ENCODE measurements at regions not wholly inside any gene's neighbourhood (a gene's known extent, or its start where the extent isn't known, plus 50 kb on each side); places are given as distances from the start of the nearest gene placed in this dataset.
"Not testable (repeated sequence)": the region's sequence is repeated elsewhere in the genome, so short reads cannot be mapped to it uniquely, and the experiment has no call there.

GRCh38 chrX:116781926-116782325 is 319.1 kb upstream of the CT83 start:
- peak; percentile 3 for DNase-seq
- Histone ChIP-seq H3K9me3 (replicated peaks; ENCODE audit: control insufficient read depth, low read depth, low read length) (no peaks in the 10 kb centered on the region), H3K4me3 (ENCODE audit: low read length) (no peak overlapping the region), H3K4me1 (ENCODE audit: control insufficient read depth, insufficient read depth, low read length) (no peaks in the 10 kb centered on the region), H3K36me3 (ENCODE audit: control insufficient read depth, insufficient read depth, low read length) (no peaks in the 10 kb centered on the region), H3K27ac (ENCODE audit: low read length) (no peak overlapping the region), H3K27me3 (ENCODE audit: control insufficient read depth, insufficient read depth, low read length) (peaks cover 3% of the 10 kb centered on the region)
- WGBS (ENCODE audit: insufficient coverage) = 61% methylated on average over 4 of the region's 4 CpGs

DNA sequence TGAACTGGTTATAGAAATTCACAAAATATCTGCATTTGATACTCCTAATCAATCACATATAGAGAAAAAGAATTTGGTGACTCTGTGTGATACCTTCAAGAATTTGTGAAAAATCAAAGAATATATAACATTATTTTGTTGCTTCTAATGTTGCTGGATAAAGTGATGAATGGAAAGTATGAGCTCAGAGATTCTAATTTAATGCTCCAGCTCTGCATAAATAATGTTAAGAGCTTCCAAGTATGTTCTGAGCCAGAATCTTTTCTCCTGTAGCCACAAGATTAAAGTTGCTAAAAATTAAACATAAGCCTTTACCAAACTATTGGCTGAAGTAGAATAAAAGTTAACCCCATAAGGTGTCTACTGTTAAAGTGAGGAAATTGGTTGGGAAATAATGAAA is 294.7 kb upstream of the CT83 start:
- peak; percentile 79 for DNase-seq

DNA sequence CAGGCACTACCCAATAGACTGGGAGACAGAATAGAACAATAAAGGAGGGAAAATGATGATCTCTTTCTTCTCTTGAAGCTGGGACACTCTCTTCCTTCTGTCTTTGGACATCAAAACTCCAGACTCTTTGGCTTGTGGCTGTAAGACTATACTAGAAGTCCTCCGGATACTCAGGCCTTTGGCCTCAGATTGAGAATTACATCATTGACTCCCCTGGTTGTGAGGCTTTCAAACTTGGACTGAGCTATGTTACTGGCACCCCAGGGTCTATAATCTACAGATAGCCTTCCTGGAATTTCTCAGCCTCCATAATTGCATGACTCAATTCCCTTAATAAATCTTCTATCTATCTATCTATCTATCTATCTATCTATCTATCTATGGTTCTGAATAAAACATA is 294.2 kb upstream of the CT83 start:
- H3K36me3 ChIP-seq (ENCODE audit: control insufficient read depth, insufficient read depth, low read length) = no peaks in the 10 kb centered on the region
- no peaks in the 10 kb centered on the region for H3K4me1 ChIP-seq (ENCODE audit: control insufficient read depth, insufficient read depth, low read length)
- H3K4me3 ChIP-seq (ENCODE audit: low read length) = no peak overlapping the region
- 83% methylated on average over 1 of the region's 1 CpG for WGBS (ENCODE audit: insufficient coverage)
- DNase-seq = peak; percentile 84
- H3K9me3 ChIP-seq (replicated peaks; ENCODE audit: control insufficient read depth, low read depth, low read length) = no peaks in the 10 kb centered on the region
- peaks cover 7% of the 10 kb centered on the region for H3K27me3 ChIP-seq (ENCODE audit: control insufficient read depth, insufficient read depth, low read length)
- peak overlapping the region; percentile 25 for H3K27ac ChIP-seq (ENCODE audit: low read length)

More for the DNA sequence above, 294.7 kb upstream of the CT83 start:
- H3K27me3 ChIP-seq (ENCODE audit: control insufficient read depth, insufficient read depth, low read length) = peaks cover 7% of the 10 kb centered on the region
- no peaks in the 10 kb centered on the region for H3K36me3 ChIP-seq (ENCODE audit: control insufficient read depth, insufficient read depth, low read length)
- H3K27ac ChIP-seq (ENCODE audit: low read length) = no peak overlapping the region
- no peaks in the 10 kb centered on the region for H3K4me1 ChIP-seq (ENCODE audit: control insufficient read depth, insufficient read depth, low read length)
- H3K4me3 ChIP-seq (ENCODE audit: low read length) = no peak overlapping the region
- no peaks in the 10 kb centered on the region for H3K9me3 ChIP-seq (replicated peaks; ENCODE audit: control insufficient read depth, low read depth, low read length)

DNA sequence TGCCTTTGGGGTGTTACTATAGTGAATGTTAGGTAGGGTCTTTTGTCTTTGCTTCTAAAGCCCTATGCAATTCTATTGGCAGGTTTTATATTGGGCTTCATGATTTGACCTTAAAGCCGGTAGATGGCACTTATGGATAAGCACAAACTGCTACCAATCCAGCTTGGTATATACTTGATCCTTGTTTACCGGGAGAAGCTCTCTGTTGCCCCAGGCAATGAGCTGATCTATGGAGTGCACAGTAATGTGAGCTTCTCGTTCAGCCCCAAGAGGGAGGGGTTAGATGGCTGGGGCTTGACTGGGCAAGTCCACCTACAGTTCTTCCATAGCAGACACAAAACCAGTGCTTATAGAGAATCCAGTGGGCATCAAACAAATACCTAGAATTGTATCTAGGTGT is 287.2 kb upstream of the CT83 start:
- Histone ChIP-seq H3K4me1 (ENCODE audit: control insufficient read depth, insufficient read depth, low read length) (no peaks in the 10 kb centered on the region), H3K36me3 (ENCODE audit: control insufficient read depth, insufficient read depth, low read length) (no peaks in the 10 kb centered on the region), H3K27ac (ENCODE audit: low read length) (no peak overlapping the region), H3K27me3 (ENCODE audit: control insufficient read depth, insufficient read depth, low read length) (peaks cover 2% of the 10 kb centered on the region), H3K4me3 (ENCODE audit: low read length) (no peak overlapping the region), H3K9me3 (replicated peaks; ENCODE audit: control insufficient read depth, low read depth, low read length) (no peaks in the 10 kb centered on the region)
- no CpG with 5 or more reads among the region's 3 CpGs for WGBS (ENCODE audit: insufficient coverage)
- no peak for DNase-seq

GRCh38 chrX:116732214-116732613 is 269.4 kb upstream of the CT83 start:
- no CpG with 5 or more reads among the region's 2 CpGs for WGBS (ENCODE audit: insufficient coverage)
- no peak for DNase-seq
- Histone ChIP-seq H3K27me3 (ENCODE audit: control insufficient read depth, insufficient read depth, low read length) (no peaks in the 10 kb centered on the region), H3K36me3 (ENCODE audit: control insufficient read depth, insufficient read depth, low read length) (no peaks in the 10 kb centered on the region), H3K4me3 (ENCODE audit: low read length) (no peak overlapping the region), H3K4me1 (ENCODE audit: control insufficient read depth, insufficient read depth, low read length) (no peaks in the 10 kb centered on the region), H3K9me3 (replicated peaks; ENCODE audit: control insufficient read depth, low read depth, low read length) (no peaks in the 10 kb centered on the region), H3K27ac (ENCODE audit: low read length) (no peak overlapping the region)

DNA sequence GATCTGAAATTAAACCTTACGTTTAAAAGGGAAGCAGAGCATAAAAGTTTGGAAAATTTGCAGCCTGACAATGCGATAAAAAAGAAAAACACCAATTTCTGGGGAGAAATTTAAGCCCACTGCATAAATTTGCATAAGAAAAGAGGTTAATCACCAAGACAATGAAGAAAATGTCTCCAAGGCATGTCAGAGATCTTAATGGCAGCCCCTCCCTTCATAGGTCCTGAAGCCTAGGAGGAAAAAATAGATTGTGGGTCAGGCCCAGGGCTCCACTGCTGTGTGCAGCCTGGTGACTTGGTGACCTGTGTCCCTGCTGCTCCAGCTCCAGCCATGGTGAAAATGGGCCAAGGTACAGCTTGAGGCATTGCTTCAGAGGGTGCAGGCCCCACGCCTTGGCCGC is 264.0 kb upstream of the CT83 start:
- H3K27ac ChIP-seq (ENCODE audit: low read length) = no peak overlapping the region
- H3K27me3 ChIP-seq (ENCODE audit: control insufficient read depth, insufficient read depth, low read length) = no peaks in the 10 kb centered on the region
- H3K9me3 ChIP-seq (replicated peaks; ENCODE audit: control insufficient read depth, low read depth, low read length) = no peaks in the 10 kb centered on the region
- no peaks in the 10 kb centered on the region for H3K4me1 ChIP-seq (ENCODE audit: control insufficient read depth, insufficient read depth, low read length)
- H3K36me3 ChIP-seq (ENCODE audit: control insufficient read depth, insufficient read depth, low read length) = no peaks in the 10 kb centered on the region
- WGBS (ENCODE audit: insufficient coverage) = 82% methylated on average over 3 of the region's 4 CpGs
- no peak overlapping the region for H3K4me3 ChIP-seq (ENCODE audit: low read length)
- no peak for DNase-seq

GRCh38 chrX:116694046-116694445 is 231.3 kb upstream of the CT83 start:
- Histone ChIP-seq H3K27me3 (ENCODE audit: control insufficient read depth, insufficient read depth, low read length) (no peaks in the 10 kb centered on the region), H3K36me3 (ENCODE audit: control insufficient read depth, insufficient read depth, low read length) (no peaks in the 10 kb centered on the region), H3K4me1 (ENCODE audit: control insufficient read depth, insufficient read depth, low read length) (no peaks in the 10 kb centered on the region), H3K4me3 (ENCODE audit: low read length) (no peak overlapping the region), H3K9me3 (replicated peaks; ENCODE audit: control insufficient read depth, low read depth, low read length) (no peaks in the 10 kb centered on the region), H3K27ac (ENCODE audit: low read length) (no peak overlapping the region)
- no peak for DNase-seq
- WGBS (ENCODE audit: insufficient coverage) = 68% methylated on average over 17 of the region's 19 CpGs

- not testable (repeated sequence) for H3K36me3 ChIP-seq (ENCODE audit: control insufficient read depth, insufficient read depth, low read length); H3K27me3 ChIP-seq (ENCODE audit: control insufficient read depth, insufficient read depth, low read length); H3K27ac ChIP-seq (ENCODE audit: low read length); H3K9me3 ChIP-seq (replicated peaks; ENCODE audit: control insufficient read depth, low read depth, low read length); H3K4me1 ChIP-seq (ENCODE audit: control insufficient read depth, insufficient read depth, low read length); H3K4me3 ChIP-seq (ENCODE audit: low read length); DNase-seq
- 71% methylated on average over 5 of the region's 7 CpGs for WGBS (ENCODE audit: insufficient coverage)
These were observed 216.8 kb upstream of the CT83 start for GRCh38 chrX:116679544-116679943.

GRCh38 chrX:116667346-116668134 is 204.8 kb upstream of the CT83 start:
- Histone ChIP-seq H3K36me3 (ENCODE audit: control insufficient read depth, insufficient read depth, low read length) (no peaks in the 10 kb centered on the region), H3K9me3 (replicated peaks; ENCODE audit: control insufficient read depth, low read depth, low read length) (peaks cover 2% of the 10 kb centered on the region), H3K27ac (ENCODE audit: low read length) (no peak overlapping the region), H3K27me3 (ENCODE audit: control insufficient read depth, insufficient read depth, low read length) (no peaks in the 10 kb centered on the region), H3K4me1 (ENCODE audit: control insufficient read depth, insufficient read depth, low read length) (no peaks in the 10 kb centered on the region), H3K4me3 (ENCODE audit: low read length) (no peak overlapping the region)
- 37% methylated on average over 3 of the region's 8 CpGs for WGBS (ENCODE audit: insufficient coverage)
- peak; percentile 39 for DNase-seq

- Histone ChIP-seq H3K36me3 (ENCODE audit: control insufficient read depth, insufficient read depth, low read length) (no peaks in the 10 kb centered on the region), H3K9me3 (replicated peaks; ENCODE audit: control insufficient read depth, low read depth, low read length) (peaks cover 2% of the 10 kb centered on the region), H3K27ac (ENCODE audit: low read length) (no peak overlapping the region), H3K4me1 (ENCODE audit: control insufficient read depth, insufficient read depth, low read length) (no peaks in the 10 kb centered on the region), H3K4me3 (ENCODE audit: low read length) (no peak overlapping the region), H3K27me3 (ENCODE audit: control insufficient read depth, insufficient read depth, low read length) (peaks cover 5% of the 10 kb centered on the region)
- DNase-seq = no peak
These were observed 194.3 kb upstream of the CT83 start for GRCh38 chrX:116657071-116657470.

DNA sequence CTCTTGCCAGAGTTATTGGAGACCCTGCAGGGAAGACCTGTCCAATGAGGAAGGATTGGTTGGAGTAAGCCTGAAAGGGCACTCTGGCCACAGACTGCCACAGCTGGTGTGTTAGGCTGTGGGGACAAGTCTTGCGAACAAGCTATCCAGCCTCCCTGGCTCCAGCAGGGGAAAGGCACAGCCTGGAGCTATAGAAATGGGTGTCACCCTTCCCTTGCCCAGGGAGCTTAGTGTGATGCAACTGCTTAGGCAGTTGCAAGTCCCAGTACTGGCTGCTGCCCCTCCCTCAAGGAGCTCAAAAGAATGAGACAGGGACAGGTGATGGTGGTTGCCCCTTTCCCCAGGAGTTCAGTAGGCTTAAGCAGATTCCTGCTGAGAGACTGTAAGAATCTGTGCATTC is 165.7 kb upstream of the CT83 start:
- Histone ChIP-seq H3K9me3 (replicated peaks; ENCODE audit: control insufficient read depth, low read depth, low read length) (peaks cover 2% of the 10 kb centered on the region), H3K4me1 (ENCODE audit: control insufficient read depth, insufficient read depth, low read length) (no peaks in the 10 kb centered on the region), H3K36me3 (ENCODE audit: control insufficient read depth, insufficient read depth, low read length) (no peaks in the 10 kb centered on the region), H3K27ac (ENCODE audit: low read length) (no peak overlapping the region), H3K4me3 (ENCODE audit: low read length) (no peak overlapping the region), H3K27me3 (ENCODE audit: control insufficient read depth, insufficient read depth, low read length) (no peaks in the 10 kb centered on the region)
- no peak for DNase-seq
- no CpG with 5 or more reads among the region's 1 CpG for WGBS (ENCODE audit: insufficient coverage)

All from muscle of leg (tissue), 3 donors.